NT2/D1 (cell line): ENCODE measurements at regions not wholly inside any gene's neighbourhood (a gene's known extent, or its start where the extent isn't known, plus 50 kb on each side); places are given as distances from the start of the nearest gene placed in this dataset.

ENCODE experiments used
- SUZ12 ChIP-seq: IDR thresholded peaks from 2 replicates; pipeline ENCODE4 v1.6.1; 2011; ENCODE audit not compliant: insufficient read length, insufficient read depth; ENCODE audit errors: extremely low read depth
- YY1 ChIP-seq: IDR thresholded peaks from 2 replicates; pipeline ENCODE4 v1.6.1; 2011; ENCODE audit not compliant: insufficient read length, insufficient read depth
- ZNF274 ChIP-seq: IDR thresholded peaks from 2 replicates; pipeline ENCODE4 v1.6.1; 2011; ENCODE audit warnings: mild to moderate bottlenecking, low read depth, low read length

GRCh38 chr3:182435860-182436259 is 357.4 kb upstream of the ATP11B start:
- TF ChIP-seq YY1 (no peak), SUZ12 (no peak), ZNF274 (no peak)
